ENCODE measurements at regions not wholly inside any gene's neighbourhood (a gene's known extent, or its start where the extent isn't known, plus 50 kb on each side); places are given as distances from the start of the nearest gene placed in this dataset.
A peak's percentile ranks its signal among the peaks of the same experiment; 100 is the strongest.

DNA sequence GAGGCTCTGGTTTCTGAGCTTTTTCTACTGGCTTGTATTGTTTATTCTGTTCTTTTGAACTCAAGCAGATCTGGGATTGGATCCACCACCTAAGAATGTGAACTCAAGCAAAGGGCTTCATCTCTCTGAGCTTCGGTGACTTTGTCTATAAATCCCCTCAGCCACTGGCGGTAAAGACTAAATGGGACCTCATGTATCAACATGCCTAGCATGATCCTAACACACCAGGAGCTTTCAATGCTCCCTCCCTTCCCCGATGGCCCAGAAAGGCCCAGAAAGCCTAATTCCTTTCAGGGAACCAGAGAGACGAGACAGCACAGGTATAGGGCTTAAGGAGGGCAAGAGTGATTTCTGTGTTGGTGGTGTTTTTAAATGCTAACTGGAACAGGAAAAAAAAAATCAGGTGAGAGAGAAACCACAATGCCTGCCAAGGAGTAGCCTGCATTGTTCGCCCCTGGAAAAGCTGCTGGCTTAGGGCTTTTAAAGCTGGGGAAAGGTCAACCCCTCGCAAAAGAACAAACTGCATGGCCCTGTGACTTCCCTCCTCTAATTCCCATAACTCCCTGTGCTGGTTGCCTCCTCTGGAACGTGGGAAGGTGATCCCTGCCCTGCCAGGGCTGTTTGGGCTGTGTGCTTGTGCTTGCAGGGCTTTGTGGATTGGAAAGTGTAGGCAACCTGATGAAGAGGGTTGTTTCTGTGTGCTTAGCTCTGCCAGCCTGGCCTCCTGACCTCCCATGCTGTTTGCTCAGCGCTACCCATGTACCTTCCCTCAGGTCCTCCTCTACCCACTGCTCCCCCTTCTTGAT, 147.0 kb downstream of the PLPP3 start:
- TF ChIP-seq OVOL2 (CRISPR knock-in tag; IDR thresholded peaks at IDR 0.05; ENCODE audit: borderline replicate concordance) (no peak), SMAD4 (CRISPR knock-in tag; IDR thresholded peaks at IDR 0.05) (no peak)
- TF ChIP-seq, protein P1, sequence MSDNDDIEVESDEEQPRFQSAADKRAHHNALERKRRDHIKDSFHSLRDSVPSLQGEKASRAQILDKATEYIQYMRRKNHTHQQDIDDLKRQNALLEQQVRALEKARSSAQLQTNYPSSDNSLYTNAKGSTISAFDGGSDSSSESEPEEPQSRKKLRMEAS (CRISPR knock-in tag; IDR thresholded peaks at IDR 0.05): 0 out of 2 replicates have a peak, but pooled peaks have one; percentile 20
- H3K36me3 Mint-ChIP-seq: no peaks in the 10 kb centered on the region
- ChIA-PET POLR2A (no interaction called here), CTCF (no interaction called here)
- DNase-seq (ENCODE audit: low spot score) (no peak), ATAC-seq (no peak)
- H3K9me3 Mint-ChIP-seq: no peaks in the 10 kb centered on the region
- H3K4me3 Mint-ChIP-seq: no peak overlapping the region
- peaks cover 64% of the 10 kb centered on the region for H3K4me1 Mint-ChIP-seq
- no peak overlapping the region for H3K27ac Mint-ChIP-seq
- H3K27me3 Mint-ChIP-seq (ENCODE audit: low read depth): peaks cover 41% of the 10 kb centered on the region

- Mint-ChIP-seq H3K4me1 (peaks cover 49% of the 10 kb centered on the region), H3K4me3 (no peak overlapping the region), H3K9me3 (no peaks in the 10 kb centered on the region), H3K27ac (no peak overlapping the region), H3K36me3 (no peaks in the 10 kb centered on the region), H3K27me3 (ENCODE audit: low read depth) (peaks cover 31% of the 10 kb centered on the region)
- ChIA-PET POLR2A (no interaction called here), CTCF (interaction anchor here (0.6 to 1.2 kb wide), 3 partner anchors 18 to 445 kb away, joined by 3 read pairs; partner anchors contain the start of gene PLPP3)
- no peak for TF ChIP-seq JUN (CRISPR knock-in tag; IDR thresholded peaks at IDR 0.05)
- ATAC-seq (no peak), DNase-seq (ENCODE audit: low spot score) (no peak)
Measured at GRCh38 chr1:56430141-56430839, 149.1 kb downstream of the PLPP3 start.

DNA sequence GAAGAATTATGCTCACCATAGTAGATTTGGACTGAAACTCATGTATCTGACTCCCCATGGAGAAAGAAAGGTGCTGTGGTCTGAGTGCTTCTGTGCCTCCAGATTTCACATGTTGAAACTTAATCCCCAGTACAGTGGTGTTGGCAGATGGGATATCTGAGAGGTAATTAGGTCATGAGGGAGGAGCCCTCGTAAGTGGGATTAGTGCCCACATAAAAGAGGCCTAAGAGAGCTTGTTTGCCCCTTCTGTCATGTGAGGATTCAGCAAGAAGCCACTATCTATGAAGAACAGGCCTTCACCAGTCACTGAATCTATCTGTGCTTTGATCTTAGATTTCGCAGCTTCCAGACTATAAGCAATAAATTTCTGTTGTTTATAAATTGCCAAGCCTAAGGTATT, 150.1 kb downstream of the PLPP3 start:
- ATAC-seq: no peak
- H3K36me3 Mint-ChIP-seq: no peaks in the 10 kb centered on the region
- POLR2A ChIA-PET: no interaction called here
- H3K27ac Mint-ChIP-seq: no peak overlapping the region
- H3K27me3 Mint-ChIP-seq (ENCODE audit: low read depth): peaks cover 21% of the 10 kb centered on the region
- CTCF ChIA-PET: no interaction called here
- peaks cover 45% of the 10 kb centered on the region for H3K4me1 Mint-ChIP-seq
- H3K4me3 Mint-ChIP-seq: no peak overlapping the region
- no peak for DNase-seq (ENCODE audit: low spot score)
- H3K9me3 Mint-ChIP-seq: no peaks in the 10 kb centered on the region
- no peak for TF ChIP-seq ESRRA (CRISPR knock-in tag; IDR thresholded peaks at IDR 0.05; ENCODE audit: borderline replicate concordance)
- TF ChIP-seq ZNF219 (CRISPR knock-in tag; IDR thresholded peaks at IDR 0.05; ENCODE audit: borderline replicate concordance): no peak
- TF ChIP-seq, protein P2, sequence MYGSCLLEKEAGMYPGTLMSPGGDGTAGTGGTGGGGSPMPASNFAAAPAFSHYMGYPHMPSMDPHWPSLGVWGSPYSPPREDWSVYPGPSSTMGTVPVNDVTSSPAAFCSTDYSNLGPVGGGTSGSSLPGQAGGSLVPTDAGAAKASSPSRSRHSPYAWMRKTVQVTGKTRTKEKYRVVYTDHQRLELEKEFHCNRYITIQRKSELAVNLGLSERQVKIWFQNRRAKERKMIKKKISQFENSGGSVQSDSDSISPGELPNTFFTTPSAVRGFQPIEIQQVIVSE (CRISPR knock-in tag; IDR thresholded peaks at IDR 0.05; ENCODE audit: borderline replicate concordance): no peak
- no peak for TF ChIP-seq E2F5 (CRISPR knock-in tag; IDR thresholded peaks at IDR 0.05)
- no peak for TF ChIP-seq E2F4 (CRISPR knock-in tag; IDR thresholded peaks at IDR 0.05; ENCODE audit: borderline replicate concordance, low read depth)
- TF ChIP-seq CREM (CRISPR knock-in tag; IDR thresholded peaks at IDR 0.05): no peak
- TF ChIP-seq NFYB (CRISPR knock-in tag; conservative IDR thresholded peaks at IDR 0.05; ENCODE audit: low read depth): no peak
- TF ChIP-seq, protein P3, sequence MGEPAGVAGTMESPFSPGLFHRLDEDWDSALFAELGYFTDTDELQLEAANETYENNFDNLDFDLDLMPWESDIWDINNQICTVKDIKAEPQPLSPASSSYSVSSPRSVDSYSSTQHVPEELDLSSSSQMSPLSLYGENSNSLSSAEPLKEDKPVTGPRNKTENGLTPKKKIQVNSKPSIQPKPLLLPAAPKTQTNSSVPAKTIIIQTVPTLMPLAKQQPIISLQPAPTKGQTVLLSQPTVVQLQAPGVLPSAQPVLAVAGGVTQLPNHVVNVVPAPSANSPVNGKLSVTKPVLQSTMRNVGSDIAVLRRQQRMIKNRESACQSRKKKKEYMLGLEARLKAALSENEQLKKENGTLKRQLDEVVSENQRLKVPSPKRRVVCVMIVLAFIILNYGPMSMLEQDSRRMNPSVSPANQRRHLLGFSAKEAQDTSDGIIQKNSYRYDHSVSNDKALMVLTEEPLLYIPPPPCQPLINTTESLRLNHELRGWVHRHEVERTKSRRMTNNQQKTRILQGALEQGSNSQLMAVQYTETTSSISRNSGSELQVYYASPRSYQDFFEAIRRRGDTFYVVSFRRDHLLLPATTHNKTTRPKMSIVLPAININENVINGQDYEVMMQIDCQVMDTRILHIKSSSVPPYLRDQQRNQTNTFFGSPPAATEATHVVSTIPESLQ (CRISPR knock-in tag; IDR thresholded peaks at IDR 0.05): no peak
- no peak for TF ChIP-seq AR (CRISPR knock-in tag; IDR thresholded peaks at IDR 0.05)
- TF ChIP-seq ZNF281 (CRISPR knock-in tag; IDR thresholded peaks at IDR 0.05): no peak
- no peak for TF ChIP-seq ZNF423 (CRISPR knock-in tag; IDR thresholded peaks at IDR 0.05)
- TF ChIP-seq, protein P4, sequence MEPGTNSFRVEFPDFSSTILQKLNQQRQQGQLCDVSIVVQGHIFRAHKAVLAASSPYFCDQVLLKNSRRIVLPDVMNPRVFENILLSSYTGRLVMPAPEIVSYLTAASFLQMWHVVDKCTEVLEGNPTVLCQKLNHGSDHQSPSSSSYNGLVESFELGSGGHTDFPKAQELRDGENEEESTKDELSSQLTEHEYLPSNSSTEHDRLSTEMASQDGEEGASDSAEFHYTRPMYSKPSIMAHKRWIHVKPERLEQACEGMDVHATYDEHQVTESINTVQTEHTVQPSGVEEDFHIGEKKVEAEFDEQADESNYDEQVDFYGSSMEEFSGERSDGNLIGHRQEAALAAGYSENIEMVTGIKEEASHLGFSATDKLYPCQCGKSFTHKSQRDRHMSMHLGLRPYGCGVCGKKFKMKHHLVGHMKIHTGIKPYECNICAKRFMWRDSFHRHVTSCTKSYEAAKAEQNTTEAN (CRISPR knock-in tag; IDR thresholded peaks at IDR 0.05): no peak
- no peak for TF ChIP-seq TCF7 (CRISPR knock-in tag; IDR thresholded peaks at IDR 0.05; ENCODE audit: low read depth)
- TF ChIP-seq HMGA2 (CRISPR knock-in tag; IDR thresholded peaks at IDR 0.05): no peak
